HCT116 (cell line): ENCODE measurements at regions not wholly inside any gene's neighbourhood (a gene's known extent, or its start where the extent isn't known, plus 50 kb on each side); places are given as distances from the start of the nearest gene placed in this dataset.

Source experiments
- ATAC-seq: fragments of 200-7000 bp; cut with Tn5 transposase; 2 replicates; pipeline ENCODE4 v1.9.1; 2020; ENCODE audit warnings: mild to moderate bottlenecking, moderate library complexity
- BruUV-seq: library from RNA; stranded (reverse); fragments of 400-500 nt; replicated peaks from 2 replicates; lab custom pipeline; 2021; lab: Mats Ljungman, UMichigan
- CTCF ChIA-PET: fragments of 300-600 bp; sonication (Branson Sonifier 250); formaldehyde crosslinking; loops from one replicate; lab custom pipeline; 2021; ENCODE audit warnings: antibody characterized with exemption; lab: Charles Lee
- POLR2A ChIA-PET: fragments of 300-600, 350-600 bp; sonication (Branson Sonifier 250); formaldehyde crosslinking; loops from one replicate; lab custom pipeline; 2021; ENCODE audit warnings: antibody characterized with exemption; lab: Charles Lee
- RAD21 ChIA-PET, 2 experiments: fragments of 300-600 bp; sonication (Branson Sonifier 250); formaldehyde crosslinking; loops; one replicate each; lab custom pipeline; 2023; ENCODE audit warnings: low total read pairs in 2 of 2; ENCODE audit not compliant: uncharacterized antibody in 2 of 2, unreplicated experiment in 2 of 2, low non-redundant PET in 1 of 2; lab: Charles Lee
- DNase-seq: peaks from one replicate; pipeline ENCODE4 v3.0.0-alpha.2; 2010; ENCODE audit warnings: low read depth, low spot score
- H2AFZ ChIP-seq: fragments of 200-600 bp; shearing (Covaris generic), sonication (generic); 2 replicates; pipeline ENCODE4 v1.6.1; 2017; ENCODE audit warnings: low read depth, mixed run types, mixed read lengths, antibody characterized with exemption, low read length; ENCODE audit not compliant: poor library complexity, severe bottlenecking
- H3K27ac ChIP-seq: 2 replicates; pipeline ENCODE4 v1.5.1; 2012; ENCODE audit warnings: low read depth, low read length
- H3K27me3 ChIP-seq: fragments of 200-600 bp; sonication (generic); 2 replicates; pipeline ENCODE4 v1.6.1; 2016; ENCODE audit warnings: mixed run types, low read length, mixed read lengths; ENCODE audit not compliant: insufficient read depth
- H3K36me3 ChIP-seq, 2 experiments: fragments of 200-500 bp in 1 of 2; fragments of 200-600 bp in 1 of 2; sonication (Bioruptor generic) in 1 of 2; sonication (generic) in 1 of 2; 2 replicates each; pipeline versions ENCODE4 v1.5.1 to v1.6.1; 2014 to 2016; ENCODE audit warnings: low read length in 2 of 2, inconsistent platforms in 1 of 2, mixed read lengths in 1 of 2, mixed run types in 1 of 2; ENCODE audit not compliant: insufficient read depth in 2 of 2, control insufficient read depth in 1 of 2
- H3K4me1 ChIP-seq, 2 experiments: fragments of 200-600 bp in 1 of 2; sonication (generic) in 1 of 2; 2 replicates each; pipeline versions ENCODE4 v1.5.1 to v1.6.1; 2012 to 2017; ENCODE audit warnings: low read length in 2 of 2, inconsistent platforms in 1 of 2, mild to moderate bottlenecking in 1 of 2, mixed read lengths in 1 of 2, mixed run types in 1 of 2, moderate library complexity in 1 of 2; ENCODE audit not compliant: insufficient read depth in 2 of 2, control insufficient read depth in 1 of 2
- H3K4me2 ChIP-seq: fragments of 200-600 bp; sonication (generic); 2 replicates; pipeline ENCODE4 v1.6.1; 2017; ENCODE audit warnings: mixed run types, low read length, mixed read lengths
- H3K4me3 ChIP-seq, 2 experiments: fragments of 200-600 bp in 1 of 2; sonication (generic) in 1 of 2; replicated peaks in 1 of 2; 2 replicates each; pipeline ENCODE4 v1.5.1; 2011 to 2016; ENCODE audit warnings: low read length in 2 of 2, control low read depth in 1 of 2, low read depth in 1 of 2, mild to moderate bottlenecking in 1 of 2, mixed read lengths in 1 of 2, mixed run types in 1 of 2
- H3K79me2 ChIP-seq: fragments of 200-600 bp; sonication (generic); 2 replicates; pipeline ENCODE4 v1.6.1; 2017; ENCODE audit warnings: mild to moderate bottlenecking, mixed run types, low read length, moderate library complexity, mixed read lengths; ENCODE audit not compliant: insufficient read depth
- H3K9ac ChIP-seq: fragments of 200-600 bp; sonication (generic); 2 replicates; pipeline ENCODE4 v1.6.1; 2016; ENCODE audit warnings: low read length, mixed read lengths
- H3K9me2 ChIP-seq: fragments of 200-600 bp; sonication (generic), shearing (Covaris generic); 2 replicates; pipeline ENCODE4 v1.6.1; 2017; ENCODE audit warnings: mixed run types, mild to moderate bottlenecking, moderate library complexity; ENCODE audit not compliant: insufficient read depth
- H3K9me3 ChIP-seq, 2 experiments: fragments of 200-500 bp in 1 of 2; fragments of 200-600 bp in 1 of 2; sonication (Bioruptor generic) in 1 of 2; sonication (generic) in 1 of 2; 2 replicates each; pipeline ENCODE4 v1.6.1; 2014 to 2017; ENCODE audit warnings: low read length in 2 of 2, mixed read lengths in 2 of 2, inconsistent platforms in 1 of 2, low read depth in 1 of 2, mild to moderate bottlenecking in 1 of 2, mixed run types in 1 of 2, moderate library complexity in 1 of 2; ENCODE audit not compliant: control insufficient read depth in 1 of 2, insufficient read depth in 1 of 2
- H4K20me1 ChIP-seq: fragments of 200-600 bp; sonication (generic), shearing (Covaris generic); 2 replicates; pipeline ENCODE4 v1.6.1; 2017; ENCODE audit warnings: mixed run types, mild to moderate bottlenecking, moderate library complexity; ENCODE audit not compliant: insufficient read depth
- CBX3 ChIP-seq: IDR thresholded peaks from 2 replicates; pipeline ENCODE4 v1.6.1; 2012; ENCODE audit warnings: low read depth
- CEBPB ChIP-seq: IDR thresholded peaks from 2 replicates; pipeline ENCODE4 v1.6.1; 2012; ENCODE audit warnings: low read depth
- EGR1 ChIP-seq: IDR thresholded peaks from 2 replicates; pipeline ENCODE4 v1.6.1; 2012; ENCODE audit warnings: low read depth
- EZH2 ChIP-seq: fragments of 200-600 bp; sonication (generic); IDR thresholded peaks from 2 replicates; pipeline ENCODE4 v1.6.1; 2017; ENCODE audit warnings: antibody characterized with exemption, mixed run types
- EZH2phosphoT487 ChIP-seq: fragments of 200-600 bp; IDR thresholded peaks from 2 replicates; pipeline ENCODE4 v1.6.1; 2018; ENCODE audit warnings: antibody characterized with exemption, borderline replicate concordance
- FOSL1 ChIP-seq: IDR thresholded peaks from 2 replicates; pipeline ENCODE4 v1.6.1; 2012; ENCODE audit warnings: low read depth
- JUND ChIP-seq: IDR thresholded peaks from 2 replicates; pipeline ENCODE4 v1.6.1; 2012
- MAX ChIP-seq: IDR thresholded peaks from 2 replicates; pipeline ENCODE4 v1.6.1; 2012
- POLR2A ChIP-seq: IDR thresholded peaks from 2 replicates; pipeline ENCODE4 v1.7.0; 2011; ENCODE audit warnings: borderline replicate concordance; ENCODE audit not compliant: insufficient read depth, insufficient read length; ENCODE audit errors: extremely low read depth
- POLR2AphosphoS5 ChIP-seq: IDR thresholded peaks from 2 replicates; pipeline ENCODE4 v1.6.1; 2011; ENCODE audit warnings: mild to moderate bottlenecking, low read depth, low read length, moderate library complexity
- RAD21 ChIP-seq: IDR thresholded peaks from 2 replicates; pipeline ENCODE4 v1.6.1; 2012; ENCODE audit warnings: low read depth, mild to moderate bottlenecking
- SIN3A ChIP-seq: IDR thresholded peaks from 2 replicates; pipeline ENCODE4 v1.6.1; 2012; ENCODE audit warnings: low read depth
- SP1 ChIP-seq: IDR thresholded peaks from 2 replicates; pipeline ENCODE4 v1.6.1; 2012; ENCODE audit warnings: low read depth
- SRF ChIP-seq: IDR thresholded peaks from 2 replicates; pipeline ENCODE4 v1.6.1; 2012; ENCODE audit warnings: low read depth
- TCF7L2 ChIP-seq: IDR thresholded peaks from 2 replicates; pipeline ENCODE4 v1.7.0; 2011; ENCODE audit warnings: borderline replicate concordance, inconsistent platforms; ENCODE audit not compliant: insufficient read depth, insufficient read length; ENCODE audit errors: extremely low read depth
- YY1 ChIP-seq: IDR thresholded peaks from 2 replicates; pipeline ENCODE4 v1.6.1; 2011; ENCODE audit warnings: low read length, low read depth, moderate library complexity, mild to moderate bottlenecking; ENCODE audit not compliant: insufficient replicate concordance; ENCODE audit errors: extremely low read depth
- ZBTB33 ChIP-seq: IDR thresholded peaks from 2 replicates; pipeline ENCODE4 v1.6.1; 2011; ENCODE audit warnings: mild to moderate bottlenecking, low read length, moderate library complexity; ENCODE audit not compliant: insufficient replicate concordance; ENCODE audit errors: extremely low read depth
- ZFX ChIP-seq: fragments of 450-650 bp; IDR thresholded peaks from 2 replicates; pipeline ENCODE4 v1.6.1; 2017
- ZNF274 ChIP-seq: fragments of 200-500 bp; sonication (Bioruptor generic); IDR thresholded peaks from 2 replicates; pipeline ENCODE4 v1.6.1; 2014; ENCODE audit warnings: mild to moderate bottlenecking, low read depth, low read length, inconsistent platforms
- intact Hi-C: fragments of 100-400 bp; cut with micrococcal nuclease; formaldehyde crosslinking; loops from 2 replicates; pipeline ENCODE4 v1.10.0; 2022
- TF ChIP-seq, protein P1 (sequence below): IDR thresholded peaks from 2 replicates; pipeline ENCODE4 v1.6.1; 2012; ENCODE audit warnings: low read depth

DNA sequence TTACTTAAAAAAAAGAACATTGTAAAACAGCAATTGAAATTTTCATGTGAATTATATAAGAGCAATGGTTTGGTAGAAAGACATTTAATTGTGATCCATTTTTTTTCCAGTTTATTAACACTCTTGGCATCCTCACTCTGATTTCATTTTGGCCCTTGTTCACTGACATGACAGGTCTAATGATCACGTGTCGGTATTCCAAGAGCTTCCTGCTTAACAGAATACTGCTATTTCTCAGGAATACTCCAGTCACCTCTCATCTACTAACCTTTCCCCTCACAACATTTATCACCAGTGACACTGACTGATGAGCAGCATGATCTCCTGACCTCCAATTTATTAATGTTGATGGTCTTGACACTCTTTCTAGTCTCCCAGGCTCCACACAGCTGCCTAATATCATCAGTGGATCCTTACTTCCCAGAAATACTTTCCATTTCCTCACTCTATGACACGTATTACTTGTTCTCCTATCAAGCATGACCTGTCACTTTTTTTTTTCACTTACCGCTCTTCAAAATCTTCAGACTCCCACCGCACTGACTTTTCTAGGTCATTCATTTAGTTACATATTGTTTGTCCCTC is 847.8 kb upstream of the SLIT2 start:
- no peak overlapping the region for H3K9ac ChIP-seq
- intact Hi-C loops: no loop called here
- ChIA-PET RAD21 (no interaction called here), CTCF (no interaction called here), POLR2A (no interaction called here)
- no peak overlapping the region for H3K4me2 ChIP-seq
- H3K9me2 ChIP-seq: no peaks in the 10 kb centered on the region
- BruUV-seq: no TSS peak
- H3K27ac ChIP-seq: no peak overlapping the region
- H3K4me3 ChIP-seq: no peak overlapping the region
- H3K9me3 ChIP-seq: no peaks in the 10 kb centered on the region
- H4K20me1 ChIP-seq: no peaks in the 10 kb centered on the region
- no peak overlapping the region for H2AFZ ChIP-seq
- no peaks in the 10 kb centered on the region for H3K36me3 ChIP-seq
- DNase-seq (no peak), ATAC-seq (no peak)
- TF ChIP-seq ZNF274: no peak
- no peak for TF ChIP-seq ZBTB33
- no peak for TF ChIP-seq MAX
- TF ChIP-seq SP1: no peak
- TF ChIP-seq, protein P1, sequence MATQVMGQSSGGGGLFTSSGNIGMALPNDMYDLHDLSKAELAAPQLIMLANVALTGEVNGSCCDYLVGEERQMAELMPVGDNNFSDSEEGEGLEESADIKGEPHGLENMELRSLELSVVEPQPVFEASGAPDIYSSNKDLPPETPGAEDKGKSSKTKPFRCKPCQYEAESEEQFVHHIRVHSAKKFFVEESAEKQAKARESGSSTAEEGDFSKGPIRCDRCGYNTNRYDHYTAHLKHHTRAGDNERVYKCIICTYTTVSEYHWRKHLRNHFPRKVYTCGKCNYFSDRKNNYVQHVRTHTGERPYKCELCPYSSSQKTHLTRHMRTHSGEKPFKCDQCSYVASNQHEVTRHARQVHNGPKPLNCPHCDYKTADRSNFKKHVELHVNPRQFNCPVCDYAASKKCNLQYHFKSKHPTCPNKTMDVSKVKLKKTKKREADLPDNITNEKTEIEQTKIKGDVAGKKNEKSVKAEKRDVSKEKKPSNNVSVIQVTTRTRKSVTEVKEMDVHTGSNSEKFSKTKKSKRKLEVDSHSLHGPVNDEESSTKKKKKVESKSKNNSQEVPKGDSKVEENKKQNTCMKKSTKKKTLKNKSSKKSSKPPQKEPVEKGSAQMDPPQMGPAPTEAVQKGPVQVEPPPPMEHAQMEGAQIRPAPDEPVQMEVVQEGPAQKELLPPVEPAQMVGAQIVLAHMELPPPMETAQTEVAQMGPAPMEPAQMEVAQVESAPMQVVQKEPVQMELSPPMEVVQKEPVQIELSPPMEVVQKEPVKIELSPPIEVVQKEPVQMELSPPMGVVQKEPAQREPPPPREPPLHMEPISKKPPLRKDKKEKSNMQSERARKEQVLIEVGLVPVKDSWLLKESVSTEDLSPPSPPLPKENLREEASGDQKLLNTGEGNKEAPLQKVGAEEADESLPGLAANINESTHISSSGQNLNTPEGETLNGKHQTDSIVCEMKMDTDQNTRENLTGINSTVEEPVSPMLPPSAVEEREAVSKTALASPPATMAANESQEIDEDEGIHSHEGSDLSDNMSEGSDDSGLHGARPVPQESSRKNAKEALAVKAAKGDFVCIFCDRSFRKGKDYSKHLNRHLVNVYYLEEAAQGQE: no peak
- no peak for TF ChIP-seq CBX3
- TF ChIP-seq SRF: no peak
- no peak for TF ChIP-seq EZH2
- no peak for TF ChIP-seq CEBPB
- no peak for TF ChIP-seq EZH2phosphoT487
- TF ChIP-seq POLR2A: no peak
- TF ChIP-seq EGR1: no peak
- no peak for TF ChIP-seq ZFX
- TF ChIP-seq SIN3A: no peak
- TF ChIP-seq RAD21: no peak
- TF ChIP-seq YY1: no peak
- no peak for TF ChIP-seq FOSL1
- TF ChIP-seq JUND: no peak
- TF ChIP-seq POLR2AphosphoS5: no peak
- TF ChIP-seq TCF7L2: no peak
- H3K4me1 ChIP-seq: no peaks in the 10 kb centered on the region
- H3K79me2 ChIP-seq: no peaks in the 10 kb centered on the region
- H3K27me3 ChIP-seq: no peaks in the 10 kb centered on the region
